ENCODE measurements at regions not wholly inside any gene's neighbourhood (a gene's known extent, or its start where the extent isn't known, plus 50 kb on each side); places are given as distances from the start of the nearest gene placed in this dataset.
"Not testable (repeated sequence)": the region's sequence is repeated elsewhere in the genome, so short reads cannot be mapped to it uniquely, and the experiment has no call there.

- no peak for DNase-seq
- Histone ChIP-seq H3K36me3 (no peaks in the 10 kb centered on the region), H3K4me1 (no peaks in the 10 kb centered on the region), H3K27ac (no peak overlapping the region), H3K9me3 (no peaks in the 10 kb centered on the region), H3K4me3 (replicated peaks in 1 of 3) (no peak overlapping the region), H3K27me3 (no peaks in the 10 kb centered on the region)
- TF ChIP-seq CTCF (IDR thresholded peaks at IDR 0.05) (no peak), POLR2A (IDR thresholded peaks at IDR 0.05) (no peak)
- 67 to 70% methylated on average over 1 of the region's 1 CpG for WGBS, 2 donors
- intact Hi-C loops (cut with DNase I) = no loop called here
Measured at GRCh38 chr12:90216815-90217214, 508.2 kb upstream of the ATP2B1 start.

- TF ChIP-seq POLR2A (IDR thresholded peaks at IDR 0.05) (no peak), CTCF (IDR thresholded peaks at IDR 0.05) (no peak)
- H3K4me1 ChIP-seq = no peaks in the 10 kb centered on the region
- no peaks in the 10 kb centered on the region for H3K27me3 ChIP-seq
- no peaks in the 10 kb centered on the region for H3K36me3 ChIP-seq
- H3K27ac ChIP-seq = no peak overlapping the region
- H3K9me3 ChIP-seq = no peaks in the 10 kb centered on the region
- WGBS, 2 donors = 55 to 72% methylated on average over 3 of the region's 3 CpGs
- DNase-seq = no peak
- H3K4me3 ChIP-seq (replicated peaks in 1 of 3) = no peak overlapping the region
- intact Hi-C loops (cut with DNase I) = no loop called here
Measured at GRCh38 chr12:90216020-90216552, 507.4 kb upstream of the ATP2B1 start.

GRCh38 chr12:90211017-90211416 lies 502.4 kb upstream of the ATP2B1 start:
- H3K36me3 ChIP-seq = no peaks in the 10 kb centered on the region
- intact Hi-C loops (cut with DNase I) = no loop called here
- no peaks in the 10 kb centered on the region for H3K27me3 ChIP-seq
- H3K9me3 ChIP-seq = no peaks in the 10 kb centered on the region
- 85 to 90% methylated on average over 1 of the region's 1 CpG for WGBS, 2 donors
- DNase-seq = no peak
- no peak overlapping the region for H3K27ac ChIP-seq
- no peak overlapping the region for H3K4me3 ChIP-seq (replicated peaks in 1 of 3)
- H3K4me1 ChIP-seq = no peaks in the 10 kb centered on the region
- TF ChIP-seq CTCF (IDR thresholded peaks at IDR 0.05) (no peak), POLR2A (IDR thresholded peaks at IDR 0.05) (no peak)

GRCh38 chr12:90209029-90209428 lies 500.4 kb upstream of the ATP2B1 start:
- Histone ChIP-seq H3K4me1 (no peaks in the 10 kb centered on the region), H3K27ac (no peak overlapping the region), H3K36me3 (no peaks in the 10 kb centered on the region), H3K4me3 (replicated peaks in 1 of 3) (no peak overlapping the region), H3K9me3 (no peaks in the 10 kb centered on the region), H3K27me3 (no peaks in the 10 kb centered on the region)
- DNase-seq = no peak
- 71 to 94% methylated on average over 1 of the region's 1 CpG for WGBS, 2 donors
- no peak for TF ChIP-seq CTCF (IDR thresholded peaks at IDR 0.05)
- TF ChIP-seq POLR2A (IDR thresholded peaks at IDR 0.05) = no peak
- intact Hi-C loops (cut with DNase I) = no loop called here

GRCh38 chr12:90208379-90208778 lies 499.7 kb upstream of the ATP2B1 start:
- H3K9me3 ChIP-seq; DNase-seq; H3K27ac ChIP-seq; H3K27me3 ChIP-seq; H3K4me3 ChIP-seq (replicated peaks in 1 of 3); H3K4me1 ChIP-seq; H3K36me3 ChIP-seq; intact Hi-C loops (cut with DNase I): not testable (repeated sequence)

GRCh38 chr12:90207799-90208198 lies 499.2 kb upstream of the ATP2B1 start:
- 69 to 92% methylated on average over 3 of the region's 3 CpGs for WGBS, 2 donors
- H3K27ac ChIP-seq = no peak overlapping the region
- H3K4me3 ChIP-seq (replicated peaks in 1 of 3) = no peak overlapping the region
- no peaks in the 10 kb centered on the region for H3K36me3 ChIP-seq
- no peak for DNase-seq
- TF ChIP-seq CTCF (IDR thresholded peaks at IDR 0.05) (no peak), POLR2A (IDR thresholded peaks at IDR 0.05) (no peak)
- H3K4me1 ChIP-seq = no peaks in the 10 kb centered on the region
- H3K27me3 ChIP-seq = no peaks in the 10 kb centered on the region
- intact Hi-C loops (cut with DNase I) = no loop called here
- no peaks in the 10 kb centered on the region for H3K9me3 ChIP-seq

Data from thyroid gland (tissue), 4 donors.